ENCODE measurements at regions not wholly inside any gene's neighbourhood (a gene's known extent, or its start where the extent isn't known, plus 50 kb on each side); places are given as distances from the start of the nearest gene placed in this dataset.

GRCh38 chr1:194167956-194168640, 981.7 kb upstream of the B3GALT2 start:
- DNase-seq (ENCODE audit: low read depth) = no peak

- DNase-seq (ENCODE audit: low read depth) = no peak
Observed at GRCh38 chr1:194164755-194165154, 978.3 kb upstream of the B3GALT2 start.

- DNase-seq (ENCODE audit: low read depth) = no peak
Observed at GRCh38 chr1:194161591-194161990, 975.2 kb upstream of the B3GALT2 start.

GRCh38 chr1:194159941-194160340, 973.5 kb upstream of the B3GALT2 start:
- no peak for DNase-seq (ENCODE audit: low read depth)

- no peak for DNase-seq (ENCODE audit: low read depth)
Observed at GRCh38 chr1:194155962-194156361, 969.5 kb upstream of the B3GALT2 start.

GRCh38 chr1:194151056-194151455, 964.6 kb upstream of the B3GALT2 start:
- DNase-seq (ENCODE audit: low read depth) = no peak

GRCh38 chr1:194150242-194150641, 963.8 kb upstream of the B3GALT2 start:
- no peak for DNase-seq (ENCODE audit: low read depth)

- no peak for DNase-seq (ENCODE audit: low read depth)
Observed at GRCh38 chr1:194133152-194133551, 946.7 kb upstream of the B3GALT2 start.

- no peak for DNase-seq (ENCODE audit: low read depth)
Observed at GRCh38 chr1:194118086-194118485, 931.7 kb upstream of the B3GALT2 start.

GRCh38 chr1:194117582-194117981, 931.2 kb upstream of the B3GALT2 start:
- DNase-seq (ENCODE audit: low read depth) = no peak

GRCh38 chr1:194114288-194114687, 927.9 kb upstream of the B3GALT2 start:
- DNase-seq (ENCODE audit: low read depth) = no peak

- DNase-seq (ENCODE audit: low read depth) = no peak
Observed at GRCh38 chr1:194105381-194105780, 919.0 kb upstream of the B3GALT2 start.

GRCh38 chr1:194104247-194104844, 917.9 kb upstream of the B3GALT2 start:
- no peak for DNase-seq (ENCODE audit: low read depth)

GRCh38 chr1:194103516-194104246, 917.3 kb upstream of the B3GALT2 start:
- no peak for DNase-seq (ENCODE audit: low read depth)

GRCh38 chr1:194103101-194103500, 916.7 kb upstream of the B3GALT2 start:
- DNase-seq (ENCODE audit: low read depth) = no peak

- DNase-seq (ENCODE audit: low read depth) = peak; percentile 2
Observed at GRCh38 chr1:194102607-194103006, 916.2 kb upstream of the B3GALT2 start.

- no peak for DNase-seq (ENCODE audit: low read depth)
Observed at GRCh38 chr1:194084755-194085154, 898.3 kb upstream of the B3GALT2 start.

- no peak for DNase-seq (ENCODE audit: low read depth)
Observed at GRCh38 chr1:194081444-194081843, 895.0 kb upstream of the B3GALT2 start.

- no peak for DNase-seq (ENCODE audit: low read depth)
Observed at GRCh38 chr1:194080826-194081225, 894.4 kb upstream of the B3GALT2 start.

GRCh38 chr1:194078765-194079164, 892.4 kb upstream of the B3GALT2 start:
- DNase-seq (ENCODE audit: low read depth) = no peak

GRCh38 chr1:194076646-194077045, 890.2 kb upstream of the B3GALT2 start:
- DNase-seq (ENCODE audit: low read depth) = peak; percentile 57

- DNase-seq (ENCODE audit: low read depth) = no peak
Observed at GRCh38 chr1:194073833-194074232, 887.4 kb upstream of the B3GALT2 start.

- DNase-seq (ENCODE audit: low read depth) = no peak
Observed at GRCh38 chr1:194071205-194071604, 884.8 kb upstream of the B3GALT2 start.
